H9 (cell line): ENCODE measurements at regions not wholly inside any gene's neighbourhood (a gene's known extent, or its start where the extent isn't known, plus 50 kb on each side); places are given as distances from the start of the nearest gene placed in this dataset.

Experiments
- DNase-seq: peaks from one replicate; pipeline ENCODE4 v3.0.0-alpha.2; 2017
- H2AFZ ChIP-seq: one replicate; pipeline ENCODE4 v1.6.1; 2013; ENCODE audit warnings: mild to moderate bottlenecking, low read length, control low read depth, moderate library complexity
- H2AK5ac ChIP-seq: 2 replicates; pipeline ENCODE4 v1.6.1; 2013; ENCODE audit warnings: low read length, control low read depth, mixed read lengths; ENCODE audit not compliant: insufficient read length
- H2BK120ac ChIP-seq: one replicate; pipeline ENCODE4 v1.6.1; 2013; ENCODE audit warnings: low read depth, mild to moderate bottlenecking, low read length, control low read depth, inconsistent platforms; ENCODE audit not compliant: poor library complexity, severe bottlenecking
- H2BK12ac ChIP-seq: 2 replicates; pipeline ENCODE4 v1.6.1; 2013; ENCODE audit warnings: low read length, control low read depth, mixed read lengths, low read depth; ENCODE audit not compliant: insufficient read length
- H2BK15ac ChIP-seq: 2 replicates; pipeline ENCODE4 v1.6.1; 2013; ENCODE audit warnings: low read depth, low read length, control low read depth
- H2BK20ac ChIP-seq: one replicate; pipeline ENCODE4 v1.6.1; 2013; ENCODE audit warnings: low read depth, mild to moderate bottlenecking, low read length, control low read depth, inconsistent platforms; ENCODE audit not compliant: poor library complexity, severe bottlenecking
- H2BK5ac ChIP-seq: 2 replicates; pipeline ENCODE4 v1.6.1; 2013; ENCODE audit warnings: low read length, control low read depth, mixed read lengths; ENCODE audit not compliant: insufficient read length
- H3K14ac ChIP-seq: 2 replicates; pipeline ENCODE4 v1.6.1; 2013; ENCODE audit warnings: low read length, control low read depth; ENCODE audit not compliant: insufficient read depth
- H3K18ac ChIP-seq: 2 replicates; pipeline ENCODE4 v1.6.1; 2013; ENCODE audit warnings: low read depth, mild to moderate bottlenecking, mixed read lengths, low read length, control low read depth; ENCODE audit not compliant: insufficient read length
- H3K23ac ChIP-seq: 2 replicates; pipeline ENCODE4 v1.6.1; 2013; ENCODE audit warnings: low read length, control low read depth, mixed read lengths, low read depth; ENCODE audit not compliant: insufficient read length
- H3K23me2 ChIP-seq: 2 replicates; pipeline ENCODE4 v1.6.1; 2013; ENCODE audit warnings: low read depth, mild to moderate bottlenecking, mixed read lengths, low read length, control low read depth; ENCODE audit not compliant: insufficient read length, poor library complexity, severe bottlenecking
- H3K27ac ChIP-seq: 2 replicates; pipeline ENCODE4 v1.5.1; 2013; ENCODE audit warnings: low read length, control low read depth, mixed read lengths, low read depth; ENCODE audit not compliant: insufficient read length
- H3K27me3 ChIP-seq: 2 replicates; pipeline ENCODE4 v1.6.1; 2013; ENCODE audit warnings: low read length, control low read depth, inconsistent platforms; ENCODE audit not compliant: insufficient read depth
- H3K4ac ChIP-seq: 2 replicates; pipeline ENCODE4 v1.6.1; 2013; ENCODE audit warnings: low read depth, mild to moderate bottlenecking, control low read depth, inconsistent platforms, low read length, moderate library complexity
- H3K4me1 ChIP-seq: 2 replicates; pipeline ENCODE4 v1.6.1; 2013; ENCODE audit warnings: low read length, control low read depth, inconsistent platforms; ENCODE audit not compliant: insufficient read depth
- H3K4me2 ChIP-seq: 2 replicates; pipeline ENCODE4 v1.6.1; 2013; ENCODE audit warnings: low read length, control low read depth, mixed read lengths; ENCODE audit not compliant: insufficient read length, insufficient read depth
- H3K56ac ChIP-seq: 2 replicates; pipeline ENCODE4 v1.6.1; 2013; ENCODE audit warnings: low read depth, mild to moderate bottlenecking, mixed read lengths, low read length, control low read depth; ENCODE audit not compliant: insufficient read length
- H3K79me1 ChIP-seq: 2 replicates; pipeline ENCODE4 v1.6.1; 2013; ENCODE audit warnings: low read depth, mild to moderate bottlenecking, moderate library complexity, low read length, control low read depth, inconsistent platforms; ENCODE audit not compliant: insufficient read depth, poor library complexity, severe bottlenecking
- H3K79me2 ChIP-seq: 2 replicates; pipeline ENCODE4 v1.6.1; 2013; ENCODE audit warnings: low read length, control low read depth, inconsistent platforms; ENCODE audit not compliant: insufficient read depth
- H3K9ac ChIP-seq: 2 replicates; pipeline ENCODE4 v1.6.1; 2013; ENCODE audit warnings: low read length, control low read depth, mixed read lengths; ENCODE audit not compliant: insufficient read length; ENCODE audit errors: extremely low read depth
- H3K9me3 ChIP-seq: one replicate; pipeline ENCODE4 v1.6.1; 2013; ENCODE audit warnings: low read depth, low read length, inconsistent platforms; ENCODE audit not compliant: control insufficient read depth
- H3T11ph ChIP-seq: one replicate; pipeline ENCODE4 v1.6.1; 2013; ENCODE audit warnings: mild to moderate bottlenecking, low read length, control low read depth, inconsistent platforms
- H4K20me1 ChIP-seq: one replicate; pipeline ENCODE4 v1.6.1; 2013; ENCODE audit not compliant: control insufficient read depth, insufficient read length, insufficient read depth
- H4K5ac ChIP-seq: 2 replicates; pipeline ENCODE4 v1.6.1; 2013; ENCODE audit warnings: low read depth, mild to moderate bottlenecking, mixed read lengths, low read length, control low read depth; ENCODE audit not compliant: insufficient read length
- H4K8ac ChIP-seq: replicated peaks from 2 replicates; pipeline ENCODE4 v1.6.1; 2013; ENCODE audit warnings: low read length, control low read depth, mixed read lengths, low read depth; ENCODE audit not compliant: insufficient read length
- H4K91ac ChIP-seq: 2 replicates; pipeline ENCODE4 v1.6.1; 2013; ENCODE audit warnings: low read depth, mild to moderate bottlenecking, moderate library complexity, mixed read lengths, low read length, control low read depth; ENCODE audit not compliant: insufficient read length
- H3K27ac Mint-ChIP-seq, 3 experiments: 2 replicates in 2 of 3; 3 replicates in 1 of 3; pipeline ENCODE4 v1.8.0; 2020 to 2021; ENCODE audit warnings: mixed read lengths in 3 of 3, mild to moderate bottlenecking in 1 of 3, moderate library complexity in 1 of 3
- H3K27me3 Mint-ChIP-seq: 2 replicates; pipeline ENCODE4 v1.8.0; 2021; ENCODE audit warnings: low read depth, mild to moderate bottlenecking, moderate library complexity, mixed read lengths
- H3K36me3 Mint-ChIP-seq, 3 experiments: 2 replicates in 2 of 3; 3 replicates in 1 of 3; pipeline ENCODE4 v1.8.0; 2020 to 2021; ENCODE audit warnings: low read depth in 3 of 3, mixed read lengths in 3 of 3; ENCODE audit not compliant: insufficient read depth in 1 of 3
- H3K4me1 Mint-ChIP-seq, 2 experiments: 2 replicates each; pipeline ENCODE4 v1.8.0; 2020; ENCODE audit warnings: mixed read lengths in 2 of 2
- H3K4me3 Mint-ChIP-seq, 2 experiments: 2 replicates in 1 of 2; 3 replicates in 1 of 2; pipeline ENCODE4 v1.8.0; 2020 to 2021; ENCODE audit warnings: mild to moderate bottlenecking in 2 of 2, mixed read lengths in 2 of 2, moderate library complexity in 1 of 2
- H3K9me3 Mint-ChIP-seq, 2 experiments: 2 replicates in 1 of 2; 3 replicates in 1 of 2; pipeline ENCODE4 v1.8.0; 2020; ENCODE audit warnings: mild to moderate bottlenecking in 2 of 2, mixed read lengths in 2 of 2, moderate library complexity in 1 of 2
- WGBS: extraction: QIAGEN DNeasy Blood & Tissue Kit; methylation state at CpG from one replicate; pipeline ENCODE4 v1.1.7; 2013; ENCODE audit warnings: missing lambda C conversion rate, low lambda C conversion rate, mixed read lengths; ENCODE audit not compliant: insufficient read length; ENCODE audit errors: extremely low coverage; 5-methylcytosine and 5-hydroxymethylcytosine counted together
- TF ChIP-seq, protein P1 (sequence below): fragments of 200-600 bp; sonication (generic); conservative IDR thresholded peaks from 3 replicates; pipeline ENCODE4 v1.8.0; 2021; ENCODE audit warnings: antibody characterized with exemption, mild to moderate bottlenecking

DNA sequence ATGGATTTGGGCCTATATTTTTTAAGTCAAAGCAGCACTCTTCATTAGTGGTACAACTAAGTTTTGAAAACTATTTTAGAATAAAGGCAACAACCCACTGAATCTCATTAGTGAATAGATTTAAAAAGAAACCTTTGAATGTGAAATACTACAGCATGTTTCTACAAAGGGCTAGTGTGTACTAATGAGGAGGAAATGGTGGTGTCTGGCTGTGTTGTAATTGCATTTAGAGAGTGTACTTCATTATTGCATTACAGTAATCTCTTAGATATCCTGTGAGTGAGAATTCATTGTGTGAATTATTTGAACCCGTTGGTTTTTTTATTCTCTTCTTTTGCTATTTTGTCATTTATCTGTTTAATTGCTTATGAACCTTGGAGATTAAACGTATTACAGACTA, 575.4 kb upstream of the FAM98A start:
- Histone ChIP-seq H3K27me3 (no peaks in the 10 kb centered on the region), H2BK120ac (no peak overlapping the region), H4K20me1 (no peaks in the 10 kb centered on the region), H2BK15ac (no peak overlapping the region), H2AK5ac (no peak overlapping the region), H4K5ac (no peak overlapping the region), H3K4me1 (no peaks in the 10 kb centered on the region), H3K56ac (no peak overlapping the region), H3K23me2 (no peaks in the 10 kb centered on the region), H3K23ac (no peak overlapping the region), H2AFZ (no peak overlapping the region), H3K79me1 (no peaks in the 10 kb centered on the region), H2BK5ac (no peak overlapping the region), H4K8ac (no peak overlapping the region), H3K18ac (no peak overlapping the region), H3T11ph (no peak overlapping the region), H3K27ac (no peak overlapping the region), H3K9ac (no peak overlapping the region), H3K14ac (no peak overlapping the region), H3K79me2 (no peaks in the 10 kb centered on the region), H2BK20ac (no peak overlapping the region), H4K91ac (no peak overlapping the region), H3K9me3 (no peaks in the 10 kb centered on the region), H2BK12ac (no peak overlapping the region), H3K4me2 (no peak overlapping the region), H3K4ac (no peak overlapping the region)
- Mint-ChIP-seq H3K9me3 (peaks cover 4 to 11% of the 10 kb centered on the region in 2 experiments; a peak in 4 of 5 replicates), H3K27ac (no peak overlapping the region), H3K36me3 (peaks cover 3 to 12% (median 8%) of the 10 kb centered on the region in 3 experiments; a peak in 6 of 7 replicates), H3K4me1 (no peaks in the 10 kb centered on the region), H3K27me3 (no peaks in the 10 kb centered on the region), H3K4me3 (no peak overlapping the region)
- TF ChIP-seq, protein P1, sequence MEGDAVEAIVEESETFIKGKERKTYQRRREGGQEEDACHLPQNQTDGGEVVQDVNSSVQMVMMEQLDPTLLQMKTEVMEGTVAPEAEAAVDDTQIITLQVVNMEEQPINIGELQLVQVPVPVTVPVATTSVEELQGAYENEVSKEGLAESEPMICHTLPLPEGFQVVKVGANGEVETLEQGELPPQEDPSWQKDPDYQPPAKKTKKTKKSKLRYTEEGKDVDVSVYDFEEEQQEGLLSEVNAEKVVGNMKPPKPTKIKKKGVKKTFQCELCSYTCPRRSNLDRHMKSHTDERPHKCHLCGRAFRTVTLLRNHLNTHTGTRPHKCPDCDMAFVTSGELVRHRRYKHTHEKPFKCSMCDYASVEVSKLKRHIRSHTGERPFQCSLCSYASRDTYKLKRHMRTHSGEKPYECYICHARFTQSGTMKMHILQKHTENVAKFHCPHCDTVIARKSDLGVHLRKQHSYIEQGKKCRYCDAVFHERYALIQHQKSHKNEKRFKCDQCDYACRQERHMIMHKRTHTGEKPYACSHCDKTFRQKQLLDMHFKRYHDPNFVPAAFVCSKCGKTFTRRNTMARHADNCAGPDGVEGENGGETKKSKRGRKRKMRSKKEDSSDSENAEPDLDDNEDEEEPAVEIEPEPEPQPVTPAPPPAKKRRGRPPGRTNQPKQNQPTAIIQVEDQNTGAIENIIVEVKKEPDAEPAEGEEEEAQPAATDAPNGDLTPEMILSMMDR: no peak
- WGBS: no CpG with 5 or more reads among the region's 2 CpGs
- DNase-seq: no peak
